Prostate gland (tissue), 2 donors: ENCODE measurements at regions not wholly inside any gene's neighbourhood (a gene's known extent, or its start where the extent isn't known, plus 50 kb on each side); places are given as distances from the start of the nearest gene placed in this dataset.

Experiments
- DNase-seq: peaks from one replicate; pipeline ENCODE4 v3.0.0-alpha.2; 2019; ENCODE audit warnings: low spot score
- H3K27ac ChIP-seq, 2 donors: fragments of 200-600 bp; sonication (generic); 2 replicates each; pipeline ENCODE4 v1.5.1; 2017 to 2019
- H3K27me3 ChIP-seq: fragments of 200-600 bp; sonication (generic); replicated peaks from 2 replicates; pipeline ENCODE4 v1.5.1; 2019; ENCODE audit not compliant: insufficient read depth
- H3K36me3 ChIP-seq, 2 donors: fragments of 200-600 bp; sonication (generic); 1 replicate in 1 of 2; 2 replicates in 1 of 2; pipeline versions ENCODE4 v1.5.1 to v1.8.1; 2017 to 2019
- H3K4me1 ChIP-seq: fragments of 200-600 bp; sonication (generic); replicated peaks from 2 replicates; pipeline ENCODE4 v1.5.1; 2019
- H3K4me3 ChIP-seq, 2 donors: fragments of 200-600 bp; sonication (generic); 2 replicates each; pipeline ENCODE4 v1.5.1; 2017 to 2019
- H3K9me3 ChIP-seq: fragments of 200-600 bp; sonication (generic); 2 replicates; pipeline ENCODE4 v1.5.1; 2017
- CTCF ChIP-seq, 4 experiments: fragments of 200-600 bp in 2 of 4; fragments of 450-650 bp in 2 of 4; sonication (generic) in 2 of 4; IDR thresholded peaks; 1 replicate in 3 of 4; 2 replicates in 1 of 4; pipeline ENCODE4 v1.5.1; 2016 to 2019; ENCODE audit warnings: antibody characterized with exemption in 4 of 4, mild to moderate bottlenecking in 2 of 4, moderate library complexity in 2 of 4
- POLR2A ChIP-seq: fragments of 450-650 bp; IDR thresholded peaks from one replicate; pipeline ENCODE4 v1.6.1; 2016; ENCODE audit warnings: antibody characterized with exemption, mild to moderate bottlenecking
- POLR2AphosphoS5 ChIP-seq: sonication (generic); formaldehyde crosslinking; IDR thresholded peaks from one replicate; pipeline ENCODE4 v1.6.1; 2017; ENCODE audit warnings: antibody characterized with exemption
- WGBS: methylation state at CpG from one replicate; pipeline ENCODE4 v1.1.5; 2018; 5-methylcytosine and 5-hydroxymethylcytosine counted together
- intact Hi-C: fragments of 100-400 bp; cut with DNase I; formaldehyde crosslinking; loops from one replicate; pipeline ENCODE4 v1.14.2; 2022

GRCh38 chr20:53691060-53691810 lies 97.6 kb upstream of the ZNF217 start:
- H3K9me3 ChIP-seq = no peaks in the 10 kb centered on the region
- H3K36me3 ChIP-seq = no peaks in the 10 kb centered on the region
- no peak overlapping the region for H3K27ac ChIP-seq
- DNase-seq = no peak
- no peaks in the 10 kb centered on the region for H3K4me1 ChIP-seq
- no peaks in the 10 kb centered on the region for H3K27me3 ChIP-seq
- TF ChIP-seq POLR2AphosphoS5 = peak; percentile 15
- TF ChIP-seq POLR2A = no peak
- no peak overlapping the region for H3K4me3 ChIP-seq
- intact Hi-C loops = no loop called here
- WGBS = 78% methylated on average over 10 of the region's 10 CpGs

GRCh38 chr20:53688085-53688484 lies 94.4 kb upstream of the ZNF217 start:
- DNase-seq = no peak
- Histone ChIP-seq H3K27me3 (no peaks in the 10 kb centered on the region), H3K4me3 (no peak overlapping the region), H3K4me1 (no peaks in the 10 kb centered on the region), H3K36me3 (no peaks in the 10 kb centered on the region), H3K9me3 (no peaks in the 10 kb centered on the region), H3K27ac (no peak overlapping the region)
- TF ChIP-seq POLR2A = no peak
- no peak for TF ChIP-seq CTCF (IDR thresholded peaks at IDR 0.05)
- no peak for TF ChIP-seq POLR2AphosphoS5
- 93% methylated on average over 1 of the region's 1 CpG for WGBS
- intact Hi-C loops = no loop called here

- no peaks in the 10 kb centered on the region for H3K4me1 ChIP-seq
- DNase-seq = no peak
- no peaks in the 10 kb centered on the region for H3K9me3 ChIP-seq
- no peak overlapping the region for H3K4me3 ChIP-seq
- TF ChIP-seq POLR2AphosphoS5 = no peak
- no peak for TF ChIP-seq POLR2A
- no peak for TF ChIP-seq CTCF (IDR thresholded peaks at IDR 0.05)
- no peaks in the 10 kb centered on the region for H3K36me3 ChIP-seq
- WGBS = 89% methylated on average over 8 of the region's 8 CpGs
- H3K27me3 ChIP-seq = no peaks in the 10 kb centered on the region
- intact Hi-C loops = no loop called here
- H3K27ac ChIP-seq = no peak overlapping the region
Observed at GRCh38 chr20:53685070-53685595, 91.5 kb upstream of the ZNF217 start.

- intact Hi-C loops = no loop called here
- H3K9me3 ChIP-seq = no peaks in the 10 kb centered on the region
- H3K36me3 ChIP-seq = no peaks in the 10 kb centered on the region
- no peaks in the 10 kb centered on the region for H3K27me3 ChIP-seq
- DNase-seq = no peak
- no peaks in the 10 kb centered on the region for H3K4me1 ChIP-seq
- WGBS = 89% methylated on average over 3 of the region's 3 CpGs
- H3K4me3 ChIP-seq = no peak overlapping the region
- TF ChIP-seq CTCF (IDR thresholded peaks at IDR 0.05) = no peak
- TF ChIP-seq POLR2AphosphoS5 = no peak
- TF ChIP-seq POLR2A = no peak
- no peak overlapping the region for H3K27ac ChIP-seq
Observed at GRCh38 chr20:53683506-53683905, 89.9 kb upstream of the ZNF217 start.

GRCh38 chr20:53681352-53682212 lies 87.9 kb upstream of the ZNF217 start:
- no peak for DNase-seq
- intact Hi-C loops = no loop called here
- Histone ChIP-seq H3K4me1 (no peaks in the 10 kb centered on the region), H3K27ac (no peak overlapping the region), H3K9me3 (no peaks in the 10 kb centered on the region), H3K36me3 (no peaks in the 10 kb centered on the region), H3K27me3 (no peaks in the 10 kb centered on the region), H3K4me3 (no peak overlapping the region)
- TF ChIP-seq POLR2A (no peak), POLR2AphosphoS5 (no peak), CTCF (IDR thresholded peaks at IDR 0.05) (no peak)
- WGBS = 90% methylated on average over 17 of the region's 17 CpGs
